OCI-LY3 (cell line): ENCODE measurements at regions not wholly inside any gene's neighbourhood (a gene's known extent, or its start where the extent isn't known, plus 50 kb on each side); places are given as distances from the start of the nearest gene placed in this dataset.

Experiments used
- EZH2phosphoT487 ChIP-seq: fragments of 200-600 bp; shearing (Covaris generic); IDR thresholded peaks from 2 replicates; pipeline ENCODE4 v1.6.1; 2018; ENCODE audit warnings: antibody characterized with exemption, mixed run types, low read depth
- TF ChIP-seq, protein P1 (sequence below): fragments of 200-600, 300-600 bp; sonication (generic); IDR thresholded peaks from 2 replicates; pipeline ENCODE4 v1.5.1; 2014; ENCODE audit warnings: antibody characterized with exemption, low read length, low read depth

- TF ChIP-seq, protein P1, sequence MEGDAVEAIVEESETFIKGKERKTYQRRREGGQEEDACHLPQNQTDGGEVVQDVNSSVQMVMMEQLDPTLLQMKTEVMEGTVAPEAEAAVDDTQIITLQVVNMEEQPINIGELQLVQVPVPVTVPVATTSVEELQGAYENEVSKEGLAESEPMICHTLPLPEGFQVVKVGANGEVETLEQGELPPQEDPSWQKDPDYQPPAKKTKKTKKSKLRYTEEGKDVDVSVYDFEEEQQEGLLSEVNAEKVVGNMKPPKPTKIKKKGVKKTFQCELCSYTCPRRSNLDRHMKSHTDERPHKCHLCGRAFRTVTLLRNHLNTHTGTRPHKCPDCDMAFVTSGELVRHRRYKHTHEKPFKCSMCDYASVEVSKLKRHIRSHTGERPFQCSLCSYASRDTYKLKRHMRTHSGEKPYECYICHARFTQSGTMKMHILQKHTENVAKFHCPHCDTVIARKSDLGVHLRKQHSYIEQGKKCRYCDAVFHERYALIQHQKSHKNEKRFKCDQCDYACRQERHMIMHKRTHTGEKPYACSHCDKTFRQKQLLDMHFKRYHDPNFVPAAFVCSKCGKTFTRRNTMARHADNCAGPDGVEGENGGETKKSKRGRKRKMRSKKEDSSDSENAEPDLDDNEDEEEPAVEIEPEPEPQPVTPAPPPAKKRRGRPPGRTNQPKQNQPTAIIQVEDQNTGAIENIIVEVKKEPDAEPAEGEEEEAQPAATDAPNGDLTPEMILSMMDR: no peak
- TF ChIP-seq EZH2phosphoT487: no peak
These were observed 100.2 kb upstream of the SLC66A3 start for GRCh38 chr2:11054783-11055678.
